B cell (primary cell): ENCODE measurements at regions not wholly inside any gene's neighbourhood (a gene's known extent, or its start where the extent isn't known, plus 50 kb on each side); places are given as distances from the start of the nearest gene placed in this dataset.

ENCODE experiments used
- EZH2 ChIP-seq: IDR thresholded peaks from 2 replicates; pipeline ENCODE4 v1.6.1; 2012; ENCODE audit warnings: borderline replicate concordance, low read depth, mild to moderate bottlenecking, moderate library complexity, low read length; ENCODE audit not compliant: insufficient read depth, poor library complexity, severe bottlenecking
- TF ChIP-seq, protein P1 (sequence below): fragments of 200-600 bp; IDR thresholded peaks from one replicate; pipeline ENCODE4 v1.8.0; 2022; ENCODE audit warnings: antibody characterized with exemption, mild to moderate bottlenecking

GRCh38 chr2:53559302-53559966 lies 208.2 kb upstream of the CHAC2 start:
- TF ChIP-seq, protein P1, sequence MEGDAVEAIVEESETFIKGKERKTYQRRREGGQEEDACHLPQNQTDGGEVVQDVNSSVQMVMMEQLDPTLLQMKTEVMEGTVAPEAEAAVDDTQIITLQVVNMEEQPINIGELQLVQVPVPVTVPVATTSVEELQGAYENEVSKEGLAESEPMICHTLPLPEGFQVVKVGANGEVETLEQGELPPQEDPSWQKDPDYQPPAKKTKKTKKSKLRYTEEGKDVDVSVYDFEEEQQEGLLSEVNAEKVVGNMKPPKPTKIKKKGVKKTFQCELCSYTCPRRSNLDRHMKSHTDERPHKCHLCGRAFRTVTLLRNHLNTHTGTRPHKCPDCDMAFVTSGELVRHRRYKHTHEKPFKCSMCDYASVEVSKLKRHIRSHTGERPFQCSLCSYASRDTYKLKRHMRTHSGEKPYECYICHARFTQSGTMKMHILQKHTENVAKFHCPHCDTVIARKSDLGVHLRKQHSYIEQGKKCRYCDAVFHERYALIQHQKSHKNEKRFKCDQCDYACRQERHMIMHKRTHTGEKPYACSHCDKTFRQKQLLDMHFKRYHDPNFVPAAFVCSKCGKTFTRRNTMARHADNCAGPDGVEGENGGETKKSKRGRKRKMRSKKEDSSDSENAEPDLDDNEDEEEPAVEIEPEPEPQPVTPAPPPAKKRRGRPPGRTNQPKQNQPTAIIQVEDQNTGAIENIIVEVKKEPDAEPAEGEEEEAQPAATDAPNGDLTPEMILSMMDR: no peak
- TF ChIP-seq EZH2: no peak
